WTC11 (cell line): ENCODE measurements at regions not wholly inside any gene's neighbourhood (a gene's known extent, or its start where the extent isn't known, plus 50 kb on each side); places are given as distances from the start of the nearest gene placed in this dataset.

Source experiments
- ATAC-seq: fragments of 200-7000 bp; cut with Tn5 transposase; 2 replicates; pipeline ENCODE4 v1.10.0; 2021; ENCODE audit warnings: mild to moderate bottlenecking, moderate library complexity
- CTCF ChIA-PET: fragments of 300-600 bp; sonication (Branson Sonifier 250); formaldehyde crosslinking; loops from one replicate; lab custom pipeline; 2021; ENCODE audit warnings: antibody characterized with exemption; lab: Charles Lee
- POLR2A ChIA-PET: fragments of 350-600 bp; sonication (Branson Sonifier 250); formaldehyde crosslinking; loops from one replicate; lab custom pipeline; 2021; ENCODE audit warnings: antibody characterized with exemption; lab: Charles Lee
- DNase-seq: peaks from one replicate; pipeline ENCODE4 v3.0.0; 2021; ENCODE audit warnings: low spot score
- H3K27ac Mint-ChIP-seq: 2 replicates; pipeline ENCODE4 v1.8.0; 2021; ENCODE audit warnings: mixed read lengths
- H3K27me3 Mint-ChIP-seq: 2 replicates; pipeline ENCODE4 v1.8.0; 2021; ENCODE audit warnings: low read depth, mild to moderate bottlenecking, moderate library complexity, mixed read lengths
- H3K36me3 Mint-ChIP-seq: 2 replicates; pipeline ENCODE4 v1.8.0; 2021; ENCODE audit warnings: mixed read lengths
- H3K4me1 Mint-ChIP-seq: 2 replicates; pipeline ENCODE4 v1.8.0; 2022; ENCODE audit warnings: mixed read lengths
- H3K4me3 Mint-ChIP-seq: 2 replicates; pipeline ENCODE4 v1.8.0; 2021; ENCODE audit warnings: mild to moderate bottlenecking, moderate library complexity, mixed read lengths
- H3K9me3 Mint-ChIP-seq: 2 replicates; pipeline ENCODE4 v1.8.0; 2021; ENCODE audit warnings: mixed read lengths
- ATF1 ChIP-seq: sonication (generic); formaldehyde crosslinking; IDR thresholded peaks from 2 replicates; pipeline ENCODE4 v1.8.1; 2023; ENCODE audit warnings: mild to moderate bottlenecking, moderate library complexity, missing genetic modification reagents
- CBFB ChIP-seq: sonication (generic); formaldehyde crosslinking; IDR thresholded peaks from 2 replicates; pipeline ENCODE4 v1.8.1; 2022; ENCODE audit warnings: mild to moderate bottlenecking, low read depth, missing genetic modification reagents
- CTCF ChIP-seq: fragments of 200-600 bp; IDR thresholded peaks from 2 replicates; pipeline ENCODE4 v1.8.0; 2022; ENCODE audit warnings: antibody characterized with exemption
- ELF4 ChIP-seq: sonication (generic); formaldehyde crosslinking; IDR thresholded peaks from 2 replicates; pipeline ENCODE4 v1.8.1; 2022; ENCODE audit warnings: low read depth, mild to moderate bottlenecking, moderate library complexity, missing genetic modification reagents
- GABPB1 ChIP-seq: sonication (generic); formaldehyde crosslinking; IDR thresholded peaks from 2 replicates; pipeline ENCODE4 v1.8.1; 2023; ENCODE audit warnings: mild to moderate bottlenecking, missing genetic modification reagents
- IRF2 ChIP-seq: sonication (generic); formaldehyde crosslinking; IDR thresholded peaks from 2 replicates; pipeline ENCODE4 v1.8.0; 2022; ENCODE audit warnings: low read depth, missing genetic modification reagents, borderline replicate concordance
- KAT7 ChIP-seq: sonication (generic); formaldehyde crosslinking; IDR thresholded peaks from 2 replicates; pipeline ENCODE4 v1.8.1; 2023; ENCODE audit warnings: missing genetic modification reagents, mild to moderate bottlenecking, borderline replicate concordance
- TEAD4 ChIP-seq: sonication (generic); formaldehyde crosslinking; IDR thresholded peaks from 2 replicates; pipeline ENCODE4 v1.8.0; 2022; ENCODE audit warnings: mild to moderate bottlenecking, missing genetic modification reagents
- ZBTB43 ChIP-seq: sonication (generic); formaldehyde crosslinking; IDR thresholded peaks from 2 replicates; pipeline ENCODE4 v1.8.1; 2023; ENCODE audit warnings: mild to moderate bottlenecking, missing genetic modification reagents
- ZNF219 ChIP-seq: sonication (generic); formaldehyde crosslinking; IDR thresholded peaks from 2 replicates; pipeline ENCODE4 v1.8.0; 2023; ENCODE audit warnings: missing genetic modification reagents, mild to moderate bottlenecking, borderline replicate concordance
- ZNF423 ChIP-seq: fragments of 250-450 bp; sonication (Bioruptor Pico); IDR thresholded peaks from 2 replicates; pipeline ENCODE4 v2.1.2; 2022; ENCODE audit warnings: mild to moderate bottlenecking, moderate library complexity
- TF ChIP-seq, protein P1 (sequence below): sonication (generic); formaldehyde crosslinking; IDR thresholded peaks from 2 replicates; pipeline ENCODE4 v1.8.1; 2023; ENCODE audit warnings: mild to moderate bottlenecking, moderate library complexity, missing genetic modification reagents
- TF ChIP-seq, protein P2 (sequence below): fragments of 250-450 bp; sonication (Bioruptor Pico); IDR thresholded peaks from 2 replicates; pipeline ENCODE4 v1.9.0; 2021; ENCODE audit warnings: mild to moderate bottlenecking, borderline replicate concordance
- TF ChIP-seq, protein P3 (sequence below): sonication (generic); formaldehyde crosslinking; IDR thresholded peaks from 2 replicates; pipeline ENCODE4 v1.8.1; 2023; ENCODE audit warnings: mild to moderate bottlenecking, missing genetic modification reagents, moderate library complexity
- TF ChIP-seq, protein P4 (sequence below): sonication (generic); formaldehyde crosslinking; IDR thresholded peaks from 2 replicates; pipeline ENCODE4 v1.8.1; 2022; ENCODE audit warnings: mild to moderate bottlenecking, missing genetic modification reagents, moderate library complexity, borderline replicate concordance
- TF ChIP-seq, protein P5 (sequence below): sonication (generic); formaldehyde crosslinking; IDR thresholded peaks from 2 replicates; pipeline ENCODE4 v1.8.0; 2022; ENCODE audit warnings: mild to moderate bottlenecking, missing genetic modification reagents

- TF ChIP-seq ATF1 (CRISPR knock-in tag) (no peak), ELF4 (no peak), KAT7 (CRISPR knock-in tag) (no peak), IRF2 (CRISPR knock-in tag) (no peak), TEAD4 (CRISPR knock-in tag) (no peak), CTCF (no peak), CBFB (no peak), ZNF219 (CRISPR knock-in tag) (no peak), GABPB1 (no peak), ZBTB43 (CRISPR knock-in tag) (no peak), ZNF423 (CRISPR knock-in tag) (no peak)
- TF ChIP-seq, protein P1, sequence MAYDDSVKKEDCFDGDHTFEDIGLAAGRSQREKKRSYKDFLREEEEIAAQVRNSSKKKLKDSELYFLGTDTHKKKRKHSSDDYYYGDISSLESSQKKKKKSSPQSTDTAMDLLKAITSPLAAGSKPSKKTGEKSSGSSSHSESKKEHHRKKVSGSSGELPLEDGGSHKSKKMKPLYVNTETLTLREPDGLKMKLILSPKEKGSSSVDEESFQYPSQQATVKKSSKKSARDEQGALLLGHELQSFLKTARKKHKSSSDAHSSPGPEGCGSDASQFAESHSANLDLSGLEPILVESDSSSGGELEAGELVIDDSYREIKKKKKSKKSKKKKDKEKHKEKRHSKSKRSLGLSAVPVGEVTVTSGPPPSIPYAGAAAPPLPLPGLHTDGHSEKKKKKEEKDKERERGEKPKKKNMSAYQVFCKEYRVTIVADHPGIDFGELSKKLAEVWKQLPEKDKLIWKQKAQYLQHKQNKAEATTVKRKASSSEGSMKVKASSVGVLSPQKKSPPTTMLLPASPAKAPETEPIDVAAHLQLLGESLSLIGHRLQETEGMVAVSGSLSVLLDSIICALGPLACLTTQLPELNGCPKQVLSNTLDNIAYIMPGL, result no peak
- TF ChIP-seq, protein P2, sequence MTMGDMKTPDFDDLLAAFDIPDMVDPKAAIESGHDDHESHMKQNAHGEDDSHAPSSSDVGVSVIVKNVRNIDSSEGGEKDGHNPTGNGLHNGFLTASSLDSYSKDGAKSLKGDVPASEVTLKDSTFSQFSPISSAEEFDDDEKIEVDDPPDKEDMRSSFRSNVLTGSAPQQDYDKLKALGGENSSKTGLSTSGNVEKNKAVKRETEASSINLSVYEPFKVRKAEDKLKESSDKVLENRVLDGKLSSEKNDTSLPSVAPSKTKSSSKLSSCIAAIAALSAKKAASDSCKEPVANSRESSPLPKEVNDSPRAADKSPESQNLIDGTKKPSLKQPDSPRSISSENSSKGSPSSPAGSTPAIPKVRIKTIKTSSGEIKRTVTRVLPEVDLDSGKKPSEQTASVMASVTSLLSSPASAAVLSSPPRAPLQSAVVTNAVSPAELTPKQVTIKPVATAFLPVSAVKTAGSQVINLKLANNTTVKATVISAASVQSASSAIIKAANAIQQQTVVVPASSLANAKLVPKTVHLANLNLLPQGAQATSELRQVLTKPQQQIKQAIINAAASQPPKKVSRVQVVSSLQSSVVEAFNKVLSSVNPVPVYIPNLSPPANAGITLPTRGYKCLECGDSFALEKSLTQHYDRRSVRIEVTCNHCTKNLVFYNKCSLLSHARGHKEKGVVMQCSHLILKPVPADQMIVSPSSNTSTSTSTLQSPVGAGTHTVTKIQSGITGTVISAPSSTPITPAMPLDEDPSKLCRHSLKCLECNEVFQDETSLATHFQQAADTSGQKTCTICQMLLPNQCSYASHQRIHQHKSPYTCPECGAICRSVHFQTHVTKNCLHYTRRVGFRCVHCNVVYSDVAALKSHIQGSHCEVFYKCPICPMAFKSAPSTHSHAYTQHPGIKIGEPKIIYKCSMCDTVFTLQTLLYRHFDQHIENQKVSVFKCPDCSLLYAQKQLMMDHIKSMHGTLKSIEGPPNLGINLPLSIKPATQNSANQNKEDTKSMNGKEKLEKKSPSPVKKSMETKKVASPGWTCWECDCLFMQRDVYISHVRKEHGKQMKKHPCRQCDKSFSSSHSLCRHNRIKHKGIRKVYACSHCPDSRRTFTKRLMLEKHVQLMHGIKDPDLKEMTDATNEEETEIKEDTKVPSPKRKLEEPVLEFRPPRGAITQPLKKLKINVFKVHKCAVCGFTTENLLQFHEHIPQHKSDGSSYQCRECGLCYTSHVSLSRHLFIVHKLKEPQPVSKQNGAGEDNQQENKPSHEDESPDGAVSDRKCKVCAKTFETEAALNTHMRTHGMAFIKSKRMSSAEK (CRISPR knock-in tag), result no peak
- TF ChIP-seq, protein P3, sequence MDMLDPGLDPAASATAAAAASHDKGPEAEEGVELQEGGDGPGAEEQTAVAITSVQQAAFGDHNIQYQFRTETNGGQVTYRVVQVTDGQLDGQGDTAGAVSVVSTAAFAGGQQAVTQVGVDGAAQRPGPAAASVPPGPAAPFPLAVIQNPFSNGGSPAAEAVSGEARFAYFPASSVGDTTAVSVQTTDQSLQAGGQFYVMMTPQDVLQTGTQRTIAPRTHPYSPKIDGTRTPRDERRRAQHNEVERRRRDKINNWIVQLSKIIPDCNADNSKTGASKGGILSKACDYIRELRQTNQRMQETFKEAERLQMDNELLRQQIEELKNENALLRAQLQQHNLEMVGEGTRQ (CRISPR knock-in tag), result no peak
- TF ChIP-seq, protein P4, sequence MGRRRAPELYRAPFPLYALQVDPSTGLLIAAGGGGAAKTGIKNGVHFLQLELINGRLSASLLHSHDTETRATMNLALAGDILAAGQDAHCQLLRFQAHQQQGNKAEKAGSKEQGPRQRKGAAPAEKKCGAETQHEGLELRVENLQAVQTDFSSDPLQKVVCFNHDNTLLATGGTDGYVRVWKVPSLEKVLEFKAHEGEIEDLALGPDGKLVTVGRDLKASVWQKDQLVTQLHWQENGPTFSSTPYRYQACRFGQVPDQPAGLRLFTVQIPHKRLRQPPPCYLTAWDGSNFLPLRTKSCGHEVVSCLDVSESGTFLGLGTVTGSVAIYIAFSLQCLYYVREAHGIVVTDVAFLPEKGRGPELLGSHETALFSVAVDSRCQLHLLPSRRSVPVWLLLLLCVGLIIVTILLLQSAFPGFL, result no peak
- TF ChIP-seq, protein P5, sequence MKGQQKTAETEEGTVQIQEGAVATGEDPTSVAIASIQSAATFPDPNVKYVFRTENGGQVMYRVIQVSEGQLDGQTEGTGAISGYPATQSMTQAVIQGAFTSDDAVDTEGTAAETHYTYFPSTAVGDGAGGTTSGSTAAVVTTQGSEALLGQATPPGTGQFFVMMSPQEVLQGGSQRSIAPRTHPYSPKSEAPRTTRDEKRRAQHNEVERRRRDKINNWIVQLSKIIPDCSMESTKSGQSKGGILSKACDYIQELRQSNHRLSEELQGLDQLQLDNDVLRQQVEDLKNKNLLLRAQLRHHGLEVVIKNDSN (CRISPR knock-in tag), result no peak
- H3K9me3 Mint-ChIP-seq, result peaks cover 7% of the 10 kb centered on the region
- DNase-seq (no peak), ATAC-seq (no peak)
- no peaks in the 10 kb centered on the region for H3K27me3 Mint-ChIP-seq
- H3K4me3 Mint-ChIP-seq, result no peak overlapping the region
- ChIA-PET POLR2A (no interaction called here), CTCF (no interaction called here)
- no peaks in the 10 kb centered on the region for H3K36me3 Mint-ChIP-seq
- H3K4me1 Mint-ChIP-seq, result peaks cover 10% of the 10 kb centered on the region
- H3K27ac Mint-ChIP-seq, result no peak overlapping the region
These were observed 78.4 kb upstream of the ERRFI1 start for GRCh38 chr1:8104278-8105236.
